OCI-M1 (cell line): ENCODE measurements at regions not wholly inside any gene's neighbourhood (a gene's known extent, or its start where the extent isn't known, plus 50 kb on each side); places are given as distances from the start of the nearest gene placed in this dataset.
A peak's percentile ranks its signal among the peaks of the same experiment; 100 is the strongest.

Experiments used
- DNase-seq: peaks from one replicate; lab custom pipeline; 2025; lab: John Stamatoyannopoulos, UW

- no peak for DNase-seq
Observed at GRCh38 chr18:41630232-41630886, 324.7 kb upstream of the PIK3C3 start.

- DNase-seq: no peak
Observed at GRCh38 chr18:41624460-41624859, 330.6 kb upstream of the PIK3C3 start.

- no peak for DNase-seq
Observed at GRCh38 chr18:41621177-41621576, 333.9 kb upstream of the PIK3C3 start.

- no peak for DNase-seq
Observed at GRCh38 chr18:41618147-41618546, 336.9 kb upstream of the PIK3C3 start.

- no peak for DNase-seq
Observed at GRCh38 chr18:41617647-41618046, 337.4 kb upstream of the PIK3C3 start.

- DNase-seq: peak; percentile 25
Observed at GRCh38 chr18:41613003-41613609, 341.9 kb upstream of the PIK3C3 start.

- no peak for DNase-seq
Observed at GRCh38 chr18:41604964-41605363, 350.1 kb upstream of the PIK3C3 start.

GRCh38 chr18:41602034-41602433 lies 353.0 kb upstream of the PIK3C3 start:
- DNase-seq: no peak

GRCh38 chr18:41600693-41601391 lies 354.2 kb upstream of the PIK3C3 start:
- DNase-seq: no peak

- no peak for DNase-seq
Observed at GRCh38 chr18:41599466-41599865, 355.6 kb upstream of the PIK3C3 start.

GRCh38 chr18:41594582-41594981 lies 360.5 kb upstream of the PIK3C3 start:
- DNase-seq: no peak

GRCh38 chr18:41593171-41593675 lies 361.8 kb upstream of the PIK3C3 start:
- no peak for DNase-seq

GRCh38 chr18:41587976-41588375 lies 367.1 kb upstream of the PIK3C3 start:
- peak; percentile 70 for DNase-seq

- no peak for DNase-seq
Observed at GRCh38 chr18:41585512-41585911, 369.5 kb upstream of the PIK3C3 start.

- DNase-seq: peak; percentile 41
Observed at GRCh38 chr18:41579185-41579584, 375.8 kb upstream of the PIK3C3 start.

- no peak for DNase-seq
Observed at GRCh38 chr18:41577529-41577928, 377.5 kb upstream of the PIK3C3 start.

GRCh38 chr18:41576643-41577042 lies 378.4 kb upstream of the PIK3C3 start:
- DNase-seq: no peak

GRCh38 chr18:41569867-41570266 lies 385.2 kb upstream of the PIK3C3 start:
- DNase-seq: no peak

- no peak for DNase-seq
Observed at GRCh38 chr18:41561961-41562360, 393.1 kb upstream of the PIK3C3 start.

- no peak for DNase-seq
Observed at GRCh38 chr18:41558715-41559114, 396.3 kb upstream of the PIK3C3 start.

- DNase-seq: no peak
Observed at GRCh38 chr18:41553716-41554115, 401.3 kb upstream of the PIK3C3 start.

- DNase-seq: no peak
Observed at GRCh38 chr18:41548521-41549260, 406.3 kb upstream of the PIK3C3 start.
